T-helper 2 cell (primary cell): ENCODE measurements at regions not wholly inside any gene's neighbourhood (a gene's known extent, or its start where the extent isn't known, plus 50 kb on each side); places are given as distances from the start of the nearest gene placed in this dataset.
A peak's percentile ranks its signal among the peaks of the same experiment; 100 is the strongest.
"Not testable (repeated sequence)": the region's sequence is repeated elsewhere in the genome, so short reads cannot be mapped to it uniquely, and the experiment has no call there.

Experiments
- DNase-seq, 5 experiments: peaks; one replicate each; pipeline versions ENCODE4 v3.0.0 to v3.0.0-alpha.2; 2012 to 2022

DNA sequence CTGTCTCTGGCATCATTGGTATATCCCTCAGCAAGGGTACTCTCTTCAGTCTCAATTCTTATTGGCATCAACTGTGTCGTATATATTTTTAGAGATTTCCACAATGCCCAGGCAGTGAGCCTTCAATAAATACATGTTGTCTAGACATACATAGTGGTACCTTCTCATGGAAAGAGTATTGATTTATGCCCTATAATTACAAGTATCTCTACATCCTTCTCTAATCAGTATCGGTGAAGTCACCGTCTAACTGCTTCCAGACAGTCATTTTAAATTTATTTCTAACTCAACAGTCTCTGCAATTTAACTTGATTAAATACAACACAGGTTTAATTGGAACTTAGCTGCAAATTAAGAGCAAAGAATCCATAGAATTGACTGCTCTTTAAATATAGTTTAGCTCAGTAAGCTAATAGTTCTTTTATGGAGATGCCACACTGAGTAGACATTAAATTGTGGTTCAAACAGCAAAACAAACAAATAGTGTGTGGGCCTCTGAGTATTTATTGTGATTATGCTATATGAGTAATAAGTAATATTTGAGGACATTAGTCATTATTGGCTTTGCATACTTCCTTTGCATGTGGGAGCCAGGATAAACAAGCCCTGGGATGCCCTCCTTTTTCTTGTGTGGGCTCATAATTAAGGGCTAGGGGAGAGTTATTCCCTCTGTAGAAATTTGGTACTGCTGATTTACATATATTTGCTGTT, 126.9 kb upstream of the DUSP10 start:
- no peak for DNase-seq

DNA sequence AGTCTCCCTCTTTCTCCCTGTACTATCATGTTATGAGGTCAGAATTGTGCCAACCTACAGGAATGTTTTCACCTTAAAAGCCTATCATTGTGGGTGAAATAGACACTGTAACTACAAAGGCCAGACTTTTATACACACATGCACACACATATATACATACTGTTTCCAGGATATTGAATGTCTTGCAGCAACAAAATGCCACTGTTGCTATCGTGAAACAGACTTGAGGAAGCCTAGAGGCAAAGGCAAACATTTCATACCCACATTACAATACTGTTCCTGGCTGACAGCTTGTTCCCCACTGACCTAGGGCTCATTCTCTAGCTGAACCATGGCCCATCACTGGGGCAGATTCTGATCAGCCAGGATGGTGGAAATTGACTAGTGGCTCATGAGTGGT, 125.1 kb upstream of the DUSP10 start:
- DNase-seq, result no peak

DNA sequence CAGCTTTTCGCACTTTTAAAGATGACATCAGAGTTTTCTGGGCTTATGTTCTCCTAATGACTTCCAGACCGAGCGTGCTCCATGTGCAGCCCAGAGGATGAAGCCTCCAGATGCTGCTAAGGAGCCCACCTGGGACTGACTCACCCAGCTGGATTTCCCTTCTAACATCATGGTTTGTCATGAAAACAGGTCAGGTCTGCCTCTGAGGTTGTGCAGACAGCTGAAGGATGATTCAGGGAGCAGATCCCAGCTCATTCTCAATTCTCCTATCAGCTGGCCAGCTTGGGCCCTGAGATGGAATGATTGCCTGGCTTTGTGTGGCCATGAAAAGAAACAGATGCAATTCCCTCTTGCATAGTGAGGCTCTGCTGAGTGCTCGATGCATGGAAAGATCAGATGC, 123.9 kb upstream of the DUSP10 start:
- DNase-seq, result no peak

DNA sequence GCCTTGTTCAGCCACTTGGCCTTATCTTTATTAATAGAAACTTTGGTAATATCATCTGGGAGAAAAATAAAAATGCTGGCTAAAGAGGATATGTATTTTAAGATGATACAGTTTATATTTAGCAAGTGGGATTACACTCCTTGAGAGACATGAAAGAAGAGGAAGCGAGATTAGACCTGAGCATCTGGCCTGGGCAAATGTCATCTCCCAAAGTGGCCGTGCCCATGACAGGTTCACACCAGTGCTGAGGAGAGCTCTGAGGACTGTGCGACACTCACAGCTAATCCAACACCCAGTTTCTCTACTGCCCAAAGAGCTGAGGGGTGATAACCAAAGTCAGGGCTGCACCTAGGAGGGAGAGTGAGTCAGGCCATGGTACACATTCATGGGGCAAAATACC, 121.7 kb upstream of the DUSP10 start:
- DNase-seq, result no peak

DNA sequence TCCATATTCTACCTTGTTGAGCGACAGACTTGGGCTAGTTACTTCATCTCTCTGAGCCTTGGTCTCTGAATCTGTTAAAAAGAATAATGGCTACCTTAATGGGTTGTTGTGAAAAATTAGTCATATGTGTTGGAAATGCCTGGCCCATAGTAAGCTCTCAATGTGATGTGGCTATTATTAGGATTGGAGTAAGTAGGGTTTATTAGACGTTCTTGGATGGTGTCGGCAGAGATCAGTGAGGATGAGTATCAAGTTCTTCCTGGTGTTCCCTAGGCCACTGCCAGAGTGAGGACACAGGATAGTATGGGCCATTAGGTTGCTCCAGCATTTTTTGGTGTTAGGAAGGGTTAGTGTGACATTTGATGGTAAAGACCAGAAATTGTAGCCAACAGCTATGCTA, 121.1 kb upstream of the DUSP10 start:
- no peak for DNase-seq

DNA sequence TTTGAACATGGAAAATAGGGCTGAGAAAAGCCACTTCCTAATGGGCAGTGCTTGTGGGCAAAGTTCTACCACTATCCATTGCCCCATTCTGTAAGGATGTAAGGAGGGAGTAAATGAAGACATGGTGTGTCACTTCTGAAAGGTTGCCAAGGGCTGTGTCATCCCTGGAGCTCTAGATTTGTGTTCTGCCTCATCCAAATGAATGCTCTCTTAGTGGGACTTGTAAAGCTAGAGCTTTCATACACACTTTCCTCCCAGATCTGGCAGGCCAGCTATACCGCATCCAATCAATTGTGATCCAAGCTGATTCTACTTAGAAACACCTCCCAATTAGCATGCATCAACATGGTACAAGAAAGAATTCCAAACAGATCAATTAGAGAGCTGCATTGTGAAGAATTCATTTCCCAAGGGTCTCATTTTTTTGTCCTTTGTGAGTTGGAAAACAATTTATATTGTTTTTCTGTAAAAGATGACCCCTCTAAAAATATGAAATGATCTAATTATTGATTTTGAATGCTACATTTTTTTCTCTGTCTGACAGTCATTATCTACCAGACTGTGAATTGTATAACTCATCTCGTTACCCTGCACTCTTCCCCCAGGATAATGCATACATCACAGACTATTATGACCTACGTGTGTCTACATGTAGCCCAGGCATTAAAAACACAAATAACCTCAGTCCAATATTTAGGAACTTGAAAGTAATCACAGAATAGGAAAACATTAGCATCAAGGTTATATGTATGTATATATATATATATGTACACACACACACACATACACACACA, 117.1 kb upstream of the DUSP10 start:
- no peak for DNase-seq

DNA sequence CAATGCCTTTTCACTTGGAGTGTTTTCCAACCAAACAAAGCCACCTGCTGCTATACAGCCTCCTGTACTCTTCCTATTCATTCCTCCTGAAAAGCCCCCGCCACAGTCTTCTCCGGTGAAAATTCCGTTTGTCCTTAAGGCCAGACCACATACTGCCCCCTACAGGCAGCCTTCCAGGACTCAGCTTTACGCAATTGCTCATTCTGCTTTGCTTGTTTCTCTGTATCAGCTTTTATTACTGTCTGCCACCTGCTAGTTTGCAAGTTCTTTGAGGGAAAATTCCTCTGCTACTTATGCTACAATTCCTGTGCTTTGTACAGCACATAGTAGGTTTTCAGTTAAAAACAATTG, 115.2 kb upstream of the DUSP10 start:
- not testable (repeated sequence) for DNase-seq

DNA sequence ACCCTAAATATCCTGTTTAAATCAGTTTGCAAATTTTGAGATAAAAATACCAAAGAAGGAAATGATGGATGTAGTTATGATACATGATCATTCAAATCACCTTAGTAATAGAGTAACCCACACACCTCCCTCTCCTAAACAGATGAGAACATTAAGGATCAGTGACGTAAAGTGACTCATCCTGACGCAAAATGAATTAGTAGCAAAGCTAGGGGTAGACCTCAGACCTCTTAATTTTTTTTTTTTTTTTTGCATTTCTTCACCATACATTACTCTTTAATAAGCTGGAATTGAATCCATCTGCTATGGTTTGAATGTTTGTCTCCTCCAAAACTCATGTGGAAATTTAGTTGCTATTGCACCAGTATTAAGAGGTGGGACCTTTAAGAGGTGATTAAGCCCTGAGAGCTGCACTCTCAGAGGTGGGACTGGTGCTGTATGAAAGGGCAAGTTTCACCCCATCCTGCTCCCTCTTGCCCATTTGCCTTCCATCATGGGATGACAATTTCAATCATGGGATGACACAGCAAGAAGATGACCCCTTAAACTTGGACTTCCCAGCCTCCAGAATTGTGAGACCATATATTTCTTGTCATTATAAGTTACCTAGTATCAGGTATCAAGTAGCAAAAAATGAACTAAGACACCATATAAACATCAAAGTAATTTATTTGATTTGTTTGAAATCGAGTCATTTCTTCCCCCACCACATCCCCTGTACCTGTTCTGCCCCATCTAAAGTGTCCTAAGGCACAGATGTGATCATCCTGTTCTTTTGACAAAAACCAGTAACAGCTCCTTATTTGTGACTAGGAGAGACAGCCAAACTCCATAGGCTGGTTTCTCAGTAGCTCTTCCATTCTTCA, 114.6 kb upstream of the DUSP10 start:
- no peak for DNase-seq

DNA sequence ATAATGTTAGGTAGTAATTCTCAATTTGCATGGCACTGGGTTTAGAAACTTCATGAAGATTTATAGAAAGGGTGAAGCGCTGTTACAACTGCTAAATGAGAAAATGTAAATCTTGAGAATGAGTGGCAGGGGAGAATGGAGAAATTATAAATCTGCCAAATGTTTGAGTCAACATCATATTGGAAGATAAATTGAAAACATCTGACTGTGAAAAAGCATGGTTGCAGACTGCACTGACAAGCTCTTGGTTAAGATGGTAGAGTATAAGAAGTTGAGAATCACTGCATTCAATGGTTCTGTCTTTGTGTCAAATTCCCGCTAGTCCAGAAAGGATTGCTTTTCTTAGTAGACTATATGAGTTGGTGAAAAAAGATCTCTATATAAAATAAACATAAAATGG, 113.3 kb upstream of the DUSP10 start:
- DNase-seq, result no peak

DNA sequence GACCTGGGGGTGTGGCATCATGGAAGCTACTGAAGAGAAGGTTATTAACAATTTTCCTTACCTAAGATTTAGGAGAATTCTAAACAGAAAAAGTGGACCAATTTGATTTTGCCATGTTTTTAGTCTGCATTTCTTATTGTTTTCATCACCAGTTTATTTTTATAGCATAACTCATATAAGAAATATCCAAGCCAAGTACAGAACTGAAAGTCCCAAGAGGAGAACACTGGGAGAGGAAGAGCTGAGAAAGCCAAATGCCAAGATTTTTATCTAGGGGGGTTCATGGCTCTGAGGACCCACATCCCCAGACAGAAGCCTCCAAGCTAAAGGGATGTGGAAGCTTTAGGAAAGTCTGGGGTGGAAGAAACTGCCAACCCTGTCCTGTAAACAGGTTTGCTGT, 109.4 kb upstream of the DUSP10 start:
- no peak for DNase-seq

DNA sequence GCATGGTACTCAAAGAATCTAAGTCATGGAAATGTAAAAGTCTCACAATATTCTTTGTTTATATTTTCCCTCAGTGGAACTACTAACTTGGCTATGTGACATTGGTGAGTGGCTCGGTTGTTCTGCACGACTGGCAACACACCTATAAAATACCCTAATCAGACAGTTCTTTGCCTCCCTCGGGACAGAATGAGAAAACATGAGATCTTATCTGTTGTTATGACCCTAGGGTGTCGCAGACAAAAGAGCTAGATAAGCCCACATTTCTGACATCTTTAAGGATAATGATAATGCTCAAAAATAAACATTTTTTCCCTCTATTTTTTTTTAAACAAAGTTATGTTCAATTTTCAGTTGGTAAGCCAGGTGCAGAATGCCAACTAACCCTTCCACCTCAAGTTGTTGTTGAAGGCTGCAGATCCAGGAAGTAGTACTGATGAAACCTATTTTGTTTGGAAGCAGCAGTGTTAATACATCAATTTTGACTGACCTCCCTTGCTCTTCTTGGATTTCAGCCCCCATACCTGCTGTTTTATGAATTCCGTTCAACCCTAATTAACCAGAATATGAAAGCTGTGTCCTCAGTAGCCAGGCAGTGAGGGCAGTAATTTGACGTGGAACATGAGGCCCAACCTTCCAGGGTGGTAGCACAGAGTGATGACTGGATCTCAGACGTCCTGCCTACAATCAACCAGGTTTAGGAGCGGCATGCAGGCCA, 108.7 kb upstream of the DUSP10 start:
- DNase-seq, result no peak

DNA sequence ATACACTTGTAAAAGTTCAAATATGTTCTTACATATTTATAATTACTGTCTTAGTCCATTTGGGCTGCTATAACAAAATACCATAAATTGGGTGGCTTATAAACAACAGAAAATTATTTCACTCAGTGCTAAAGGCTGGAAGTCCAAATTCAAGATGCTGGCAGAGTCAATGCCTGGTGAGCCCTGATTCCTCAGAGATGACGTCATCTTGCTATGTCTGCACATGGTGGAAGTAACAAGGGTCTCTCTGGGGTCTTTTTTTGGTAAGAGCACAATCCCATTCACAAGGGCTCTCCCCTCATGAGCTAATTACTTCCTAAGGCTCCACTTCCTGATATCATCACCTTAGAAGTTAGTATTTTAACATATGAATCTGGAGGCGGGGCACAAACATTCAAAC, 108.0 kb upstream of the DUSP10 start:
- DNase-seq, result no peak

DNA sequence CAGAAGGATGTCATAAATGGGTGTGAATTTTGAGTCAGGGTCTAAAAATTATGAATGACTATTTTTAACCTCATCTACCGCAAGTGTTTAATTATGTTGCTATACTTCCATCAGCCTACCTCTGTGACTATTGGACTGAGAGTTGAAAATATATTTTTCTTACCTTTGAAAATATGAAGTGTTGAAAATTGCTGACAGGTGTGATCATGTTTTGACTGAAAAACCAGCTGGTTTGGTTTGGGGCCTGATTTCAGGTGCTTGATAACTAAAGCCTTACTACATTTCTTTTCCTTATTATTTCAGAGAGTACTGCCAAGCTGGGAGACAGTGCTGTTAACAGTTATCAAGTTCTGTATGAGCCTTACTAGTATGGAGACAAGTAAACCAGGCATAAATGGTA, 107.2 kb upstream of the DUSP10 start:
- DNase-seq, result no peak

DNA sequence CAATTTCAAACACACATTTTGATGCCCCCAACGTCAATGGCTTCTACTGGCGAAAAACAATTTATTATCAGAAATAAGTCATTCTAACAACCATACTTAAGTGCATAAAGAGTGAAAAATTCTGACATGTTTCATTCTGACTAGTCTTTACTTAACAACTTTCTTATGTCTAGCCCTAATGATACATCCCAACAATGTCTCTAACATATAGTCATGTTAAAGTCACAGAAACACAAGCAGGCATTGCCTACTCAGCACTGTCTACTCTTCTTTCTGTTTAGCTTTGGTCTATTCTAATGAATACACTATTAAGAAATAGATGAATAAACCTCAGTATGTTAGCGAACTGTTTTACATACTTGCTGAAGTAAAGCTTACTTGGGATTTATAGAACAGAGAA, 105.8 kb upstream of the DUSP10 start:
- no peak for DNase-seq

DNA sequence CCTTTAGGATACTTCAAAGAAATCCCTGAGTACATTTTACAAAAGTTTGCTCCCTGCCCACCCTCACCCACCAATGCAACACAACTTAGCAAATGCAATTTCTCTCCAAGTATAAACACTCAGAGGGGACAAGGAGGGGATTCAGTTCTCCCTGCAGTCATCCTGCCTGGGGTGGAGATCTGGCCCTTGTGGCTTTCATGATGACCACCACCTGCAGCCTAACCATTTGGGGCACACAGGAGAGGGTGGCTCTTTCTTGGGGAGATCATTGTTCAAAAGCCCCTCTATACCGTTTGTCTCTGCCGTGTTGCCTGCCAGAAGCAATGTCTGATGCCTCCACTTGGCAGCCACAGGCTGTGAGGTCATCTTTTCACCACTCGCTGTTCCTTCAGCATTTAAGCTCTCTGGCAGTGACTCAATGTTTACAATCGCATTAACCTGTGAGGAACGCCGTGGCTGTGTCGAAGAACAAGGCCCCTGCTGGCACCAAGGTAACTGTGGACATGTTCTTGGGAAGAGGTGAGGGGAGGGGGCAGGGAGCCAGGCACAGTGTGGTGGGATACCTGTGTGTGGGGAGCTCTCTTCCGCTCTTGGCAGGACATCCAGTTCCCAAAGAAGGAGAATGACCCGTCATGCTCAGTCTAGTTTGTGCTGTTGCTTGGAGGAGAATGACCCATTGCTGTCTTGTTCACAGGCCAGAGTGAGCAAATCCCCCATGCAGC, 103.9 kb upstream of the DUSP10 start:
- DNase-seq, result no peak

DNA sequence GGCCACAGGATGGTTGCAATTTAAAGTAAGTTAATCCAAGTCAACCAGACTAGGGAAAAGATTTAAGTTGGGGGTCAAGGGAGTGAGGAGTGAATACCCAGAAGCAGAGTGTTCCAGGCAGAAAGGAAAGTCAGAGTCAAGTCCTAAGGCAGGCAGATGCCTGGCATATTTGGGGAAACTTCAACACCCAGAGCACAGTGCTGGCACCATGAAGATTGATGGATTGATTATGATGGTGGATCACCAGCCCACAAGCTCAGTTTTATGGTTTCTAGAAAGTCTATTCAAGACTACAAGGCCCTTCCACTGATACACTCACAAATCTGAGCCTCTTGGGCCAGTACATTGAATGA, 100.1 kb upstream of the DUSP10 start:
- no peak for DNase-seq

DNA sequence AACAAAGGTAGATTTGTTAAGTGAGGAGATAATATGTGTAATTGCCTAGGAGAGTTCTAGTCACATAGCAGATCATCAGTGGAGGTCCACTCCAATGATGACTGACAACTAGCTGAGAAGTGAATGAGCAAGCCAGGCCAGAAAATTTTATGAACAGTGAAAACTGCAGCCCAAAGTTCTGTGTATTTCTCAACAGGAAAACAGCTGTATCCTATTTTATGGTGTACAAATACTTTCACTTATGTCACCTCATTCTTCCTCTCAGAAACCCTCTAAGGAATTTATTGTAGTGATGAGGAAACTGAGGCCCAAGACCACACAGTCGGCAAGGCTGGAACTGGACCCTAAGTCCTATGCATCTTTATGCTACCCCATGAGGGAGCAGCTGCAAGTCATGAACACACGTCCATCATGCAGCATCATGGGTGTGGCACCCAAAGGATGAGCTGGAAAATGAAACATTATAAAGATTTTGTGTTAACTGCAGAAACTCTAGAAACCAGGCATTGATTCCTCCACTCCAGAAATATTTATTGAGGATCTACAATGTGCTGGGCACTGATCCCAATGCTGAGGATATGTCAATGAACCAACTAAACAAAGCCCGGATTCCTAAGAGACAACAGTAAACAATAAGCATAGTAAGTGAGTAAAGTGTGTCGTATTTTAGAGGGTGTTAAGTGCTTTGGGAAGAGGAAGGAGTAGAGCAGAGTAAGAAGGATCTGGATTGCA, 99.5 kb upstream of the DUSP10 start:
- no peak for DNase-seq

DNA sequence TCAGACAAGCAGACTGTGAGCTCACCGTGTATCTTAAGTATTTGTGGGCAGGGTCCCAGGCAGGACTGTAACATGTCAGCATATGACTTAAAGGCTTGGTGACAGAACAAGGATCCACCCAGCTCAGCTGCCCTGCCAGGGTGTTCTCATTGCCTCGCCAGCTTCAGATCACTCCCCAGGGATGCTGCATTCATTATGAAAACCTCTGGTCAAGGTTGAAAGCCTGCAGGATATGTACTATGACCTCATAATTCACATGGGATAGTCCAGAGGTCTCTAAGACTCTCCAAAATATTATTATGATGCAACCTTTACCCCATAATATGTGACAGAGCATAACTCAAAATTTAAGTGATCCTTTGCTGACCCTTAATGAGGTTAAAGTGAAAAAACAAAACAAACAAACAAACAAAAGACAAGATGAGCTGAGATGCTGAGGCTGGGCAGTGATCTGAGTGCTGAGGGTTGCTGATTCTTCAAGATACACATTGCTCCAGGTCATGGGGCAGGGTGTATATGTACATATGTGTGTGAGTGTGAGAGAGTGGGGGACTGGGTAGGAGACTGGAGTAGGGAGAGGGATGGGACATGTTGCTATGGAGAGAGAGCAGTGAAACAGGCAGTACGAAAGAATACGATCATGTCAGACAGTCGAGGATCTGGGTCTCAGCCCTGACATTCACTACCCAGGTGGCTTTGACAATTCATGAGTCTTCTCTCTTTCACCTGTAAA, 98.8 kb upstream of the DUSP10 start:
- DNase-seq, result no peak

DNA sequence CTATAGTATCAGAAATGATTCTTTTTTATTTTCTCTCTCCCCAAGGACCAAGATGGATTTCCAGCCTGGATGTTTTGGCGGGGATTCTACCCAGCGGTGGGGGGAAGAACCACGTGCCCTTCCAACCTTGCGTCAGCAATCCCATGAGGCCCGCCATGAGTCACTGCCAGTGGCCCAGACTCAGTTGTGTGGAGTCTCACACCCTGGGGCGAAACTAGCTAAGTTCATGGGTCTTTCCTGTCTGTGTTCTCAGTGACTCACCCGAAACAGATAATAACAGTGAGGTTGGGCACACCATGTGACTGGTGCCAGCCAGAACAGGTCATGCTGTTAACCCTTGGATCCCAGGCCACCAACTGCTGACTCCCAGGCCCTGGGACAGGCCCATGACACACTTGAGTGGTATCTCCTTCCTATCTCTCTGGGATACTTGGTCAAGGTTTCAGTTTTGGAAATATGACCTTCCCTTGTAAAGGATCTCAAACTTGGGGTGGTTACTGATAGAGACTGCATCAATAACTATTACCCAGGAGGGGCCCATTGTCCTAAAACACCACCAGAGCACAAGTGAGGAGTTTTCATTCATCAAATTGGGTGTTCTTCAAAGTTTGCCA, 98.0 kb upstream of the DUSP10 start:
- DNase-seq, result peak in 3 of 5 experiments; percentile 53 to 81 (median 79)

DNA sequence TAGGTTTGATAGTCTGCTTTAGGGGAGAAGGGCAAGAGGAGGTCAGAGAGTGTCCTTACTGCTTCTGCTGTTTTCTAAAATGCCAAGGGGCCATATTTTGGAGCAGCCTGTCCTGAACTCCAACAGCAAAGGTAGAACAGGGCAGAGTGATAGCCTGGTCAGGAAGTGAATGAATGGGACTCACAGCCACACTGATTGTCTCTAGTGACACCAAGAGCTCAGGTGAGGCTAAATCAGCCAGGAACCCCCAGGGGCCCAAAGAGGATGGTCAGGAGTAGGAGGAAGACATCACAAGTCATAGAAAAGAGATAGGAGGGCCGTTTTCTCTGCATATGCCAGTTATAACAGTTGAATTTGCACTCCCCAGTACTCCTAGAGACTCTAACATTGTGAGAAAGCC, 97.4 kb upstream of the DUSP10 start:
- DNase-seq, result no peak
